GM12865 (cell line): ENCODE measurements at regions not wholly inside any gene's neighbourhood (a gene's known extent, or its start where the extent isn't known, plus 50 kb on each side); places are given as distances from the start of the nearest gene placed in this dataset.
A peak's percentile ranks its signal among the peaks of the same experiment; 100 is the strongest.
"Not testable (repeated sequence)": the region's sequence is repeated elsewhere in the genome, so short reads cannot be mapped to it uniquely, and the experiment has no call there.

Source experiments
- DNase-seq: peaks from one replicate; pipeline ENCODE4 v3.0.0; 2010; ENCODE audit warnings: low read depth
- H3K4me3 ChIP-seq: 2 replicates; pipeline ENCODE4 v1.5.1; 2011; ENCODE audit warnings: mild to moderate bottlenecking, low read depth, low read length, control low read depth
- CTCF ChIP-seq: IDR thresholded peaks from 2 replicates; pipeline ENCODE4 v1.5.1; 2011; ENCODE audit warnings: low read length, control low read depth, low read depth, inconsistent platforms; ENCODE audit not compliant: insufficient read depth; ENCODE audit errors: missing control alignments

- H3K4me3 ChIP-seq = no peak overlapping the region
- TF ChIP-seq CTCF = no peak
- DNase-seq = no peak
Measured at GRCh38 chrX:94288972-94289371, 615.0 kb downstream of the FAM133A start.

GRCh38 chrX:94302446-94302845 is 628.4 kb downstream of the FAM133A start:
- no peak overlapping the region for H3K4me3 ChIP-seq
- TF ChIP-seq CTCF = no peak
- no peak for DNase-seq

DNA sequence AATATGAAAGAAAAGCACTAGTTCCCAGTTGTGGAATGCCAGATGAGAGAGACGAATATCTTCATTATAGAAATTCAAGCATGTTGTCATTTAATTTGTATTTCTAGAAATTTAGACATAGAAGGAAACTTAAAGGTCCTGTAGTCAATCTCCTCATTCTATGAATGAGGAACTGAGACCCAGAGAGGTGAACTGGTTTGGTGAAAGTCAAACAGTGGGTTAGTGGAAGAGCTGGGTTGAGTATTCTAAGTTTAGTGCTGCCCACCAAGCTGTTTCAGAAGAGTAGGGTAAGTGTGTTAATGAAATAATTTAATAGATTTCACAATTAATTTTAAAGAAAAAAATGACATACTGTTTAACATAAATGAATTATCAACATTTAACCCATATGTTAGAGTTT is 655.2 kb downstream of the FAM133A start:
- no peak overlapping the region for H3K4me3 ChIP-seq
- no peak for DNase-seq
- no peak for TF ChIP-seq CTCF

- DNase-seq, H3K4me3 ChIP-seq: not testable (repeated sequence)
Measured at GRCh38 chrX:94341730-94342129, 667.7 kb downstream of the FAM133A start.

- TF ChIP-seq CTCF = no peak
- no peak overlapping the region for H3K4me3 ChIP-seq
- DNase-seq = peak; percentile 15
Measured at GRCh38 chrX:94361241-94361640, 687.2 kb downstream of the FAM133A start.

DNA sequence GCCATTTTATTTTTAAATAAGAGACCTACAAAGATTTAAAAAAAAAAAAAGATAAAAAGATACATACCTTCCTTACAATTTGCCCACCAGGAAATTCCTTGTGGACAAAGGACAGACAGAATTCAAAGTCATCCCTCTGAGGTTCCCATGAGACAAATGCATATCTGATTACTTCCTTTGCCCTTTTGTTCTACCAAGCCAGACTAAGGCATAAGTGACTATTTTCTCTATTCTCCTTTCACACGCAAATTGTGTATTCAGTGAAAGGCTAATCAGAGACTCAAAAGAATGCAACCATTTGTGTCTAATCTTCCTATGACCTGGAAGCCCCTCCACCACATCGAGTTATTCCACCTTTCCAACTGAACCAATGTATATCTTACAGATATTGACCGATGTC is 691.7 kb downstream of the FAM133A start:
- H3K4me3 ChIP-seq = no peak overlapping the region
- no peak for DNase-seq
- no peak for TF ChIP-seq CTCF

DNA sequence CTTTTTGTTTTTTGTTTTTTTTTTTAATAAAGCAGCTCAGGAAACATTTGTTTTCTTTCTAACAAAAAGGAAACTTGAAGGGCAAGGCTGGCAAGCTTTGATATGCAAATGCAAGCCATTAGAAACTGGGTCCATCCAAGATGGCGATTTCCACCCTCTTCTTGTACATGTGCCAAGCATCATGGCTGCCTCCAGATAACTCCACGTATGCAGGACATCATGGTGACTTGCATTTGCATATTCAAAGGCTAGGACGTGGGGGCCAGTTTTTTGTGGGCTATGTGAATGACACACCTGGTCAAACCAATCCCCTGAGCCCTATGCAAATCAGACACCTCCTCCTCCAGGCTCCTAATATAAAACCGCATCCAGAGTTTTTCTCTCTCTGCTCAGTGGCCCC is 692.6 kb downstream of the FAM133A start:
- no peak overlapping the region for H3K4me3 ChIP-seq
- TF ChIP-seq CTCF = no peak

GRCh38 chrX:94389044-94389443 is 715.0 kb downstream of the FAM133A start:
- no peak for TF ChIP-seq CTCF
- DNase-seq = no peak

More for the DNA sequence above, 692.6 kb downstream of the FAM133A start:
- DNase-seq = no peak

More at GRCh38 chrX:94389044-94389443, 715.0 kb downstream of the FAM133A start:
- H3K4me3 ChIP-seq = no peak overlapping the region
